Glomerular visceral epithelial cell (primary cell): ENCODE measurements at regions not wholly inside any gene's neighbourhood (a gene's known extent, or its start where the extent isn't known, plus 50 kb on each side); places are given as distances from the start of the nearest gene placed in this dataset.
"Not testable (repeated sequence)": the region's sequence is repeated elsewhere in the genome, so short reads cannot be mapped to it uniquely, and the experiment has no call there.

Source experiments
- DNase-seq: peaks from one replicate; pipeline ENCODE4 v3.0.0-alpha.2; 2016; ENCODE audit errors: extremely low spot score

- no peak for DNase-seq
Observed at GRCh38 chr3:88408935-88409334, 259.2 kb downstream of the C3orf38 start.

DNA sequence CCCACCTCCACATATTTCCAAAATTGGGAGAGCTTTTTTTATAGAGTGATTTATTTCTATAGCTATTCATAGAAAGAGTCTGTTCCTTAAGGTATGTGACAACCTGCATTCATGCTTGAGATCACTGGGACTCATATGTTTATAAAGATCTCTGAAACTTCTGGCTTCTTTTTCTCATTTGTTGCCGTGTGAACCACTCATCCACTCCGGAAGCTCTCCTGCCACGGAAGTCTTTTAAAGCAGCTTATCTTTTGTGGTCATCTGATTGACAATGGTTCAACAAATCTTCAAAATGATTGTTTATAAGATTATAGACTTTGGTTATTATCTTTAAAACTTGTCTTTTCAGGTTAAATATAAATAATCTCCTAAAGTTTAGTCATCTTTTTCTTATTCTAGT is 260.5 kb downstream of the C3orf38 start:
- no peak for DNase-seq

- peak; percentile 6 for DNase-seq
Observed at GRCh38 chr3:88412346-88412745, 262.6 kb downstream of the C3orf38 start.

- DNase-seq: no peak
Observed at GRCh38 chr3:88416436-88416835, 266.7 kb downstream of the C3orf38 start.

- DNase-seq: no peak
Observed at GRCh38 chr3:88418219-88418618, 268.5 kb downstream of the C3orf38 start.

- no peak for DNase-seq
Observed at GRCh38 chr3:88433568-88433967, 283.8 kb downstream of the C3orf38 start.

- no peak for DNase-seq
Observed at GRCh38 chr3:88434001-88434400, 284.2 kb downstream of the C3orf38 start.

DNA sequence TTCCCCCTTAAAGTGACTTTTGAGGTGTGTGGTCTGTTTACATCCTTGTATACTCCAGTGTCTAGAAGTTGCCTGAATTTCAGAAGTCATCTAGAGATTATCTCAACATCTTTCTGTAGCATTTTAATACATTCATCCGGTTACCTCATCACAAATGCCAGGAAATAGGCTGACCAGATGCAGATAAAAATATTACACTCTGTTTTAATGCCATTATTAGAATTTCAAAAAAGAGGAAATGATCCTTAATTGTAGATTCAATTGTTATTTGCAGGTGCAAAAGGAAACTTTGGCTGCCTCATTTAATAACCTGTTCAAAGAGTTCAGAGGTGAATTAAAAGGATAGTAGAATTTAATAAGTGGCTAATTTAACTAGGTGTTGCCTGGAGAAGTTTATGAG is 290.9 kb downstream of the C3orf38 start:
- no peak for DNase-seq

DNA sequence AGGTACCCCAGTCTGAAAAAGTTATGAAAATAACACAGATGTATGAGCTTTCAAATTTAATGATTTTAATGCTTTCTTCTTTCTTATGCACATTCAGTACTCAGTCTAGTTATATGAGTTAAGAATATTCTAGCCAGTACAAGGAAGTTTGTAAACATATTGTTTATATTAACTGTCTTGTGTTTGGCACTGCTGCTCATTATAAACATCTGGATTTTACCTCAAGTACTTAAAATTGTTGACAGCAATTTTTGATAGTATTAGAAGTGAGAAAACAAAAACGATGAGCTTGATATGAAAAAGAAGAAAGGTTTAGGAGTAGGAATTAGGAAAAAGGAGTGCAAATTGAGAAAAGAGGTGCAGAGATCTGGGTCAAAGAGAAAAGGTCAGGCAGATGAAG is 293.3 kb downstream of the C3orf38 start:
- DNase-seq: no peak

- DNase-seq: no peak
Observed at GRCh38 chr3:88444251-88444650, 294.5 kb downstream of the C3orf38 start.

DNA sequence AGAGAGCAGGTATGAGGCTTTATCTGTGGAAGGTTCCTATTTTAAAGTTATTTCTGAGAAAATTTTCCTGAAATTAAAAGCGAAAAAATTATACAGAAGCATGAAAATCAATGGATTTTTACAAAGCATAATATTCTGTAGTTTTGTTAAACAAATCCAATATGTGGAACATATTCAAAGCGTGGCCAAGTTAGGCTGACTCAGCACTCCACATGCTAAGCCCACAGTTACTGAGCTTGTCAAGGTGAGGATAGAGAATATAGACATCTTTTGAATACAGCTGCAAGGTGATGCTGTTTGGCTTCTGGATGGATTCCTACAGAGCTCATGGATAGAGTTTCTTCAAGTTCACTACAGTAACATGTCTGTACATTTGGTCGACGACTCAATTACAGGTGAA is 302.5 kb downstream of the C3orf38 start:
- DNase-seq: no peak

- DNase-seq: no peak
Observed at GRCh38 chr3:88460369-88460768, 310.6 kb downstream of the C3orf38 start.

DNA sequence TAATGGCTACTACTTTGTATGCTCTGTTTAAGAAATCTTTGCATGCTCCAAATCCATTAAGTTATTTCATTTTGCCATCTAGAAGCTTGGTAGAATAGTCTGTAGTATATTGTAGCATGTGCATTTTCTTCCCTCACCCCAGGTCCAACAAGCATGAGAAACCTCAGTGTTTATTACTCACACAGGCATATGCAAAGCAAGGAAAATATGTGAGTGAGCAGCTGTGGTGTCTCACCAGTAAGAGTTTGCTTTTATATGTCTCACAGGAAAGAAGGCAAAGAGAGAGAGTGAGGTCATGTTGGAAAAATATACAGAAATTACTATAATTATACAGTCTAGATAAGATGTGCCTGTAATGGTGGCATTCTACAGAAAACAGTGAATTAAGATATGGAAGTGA is 312.5 kb downstream of the C3orf38 start:
- DNase-seq: no peak

DNA sequence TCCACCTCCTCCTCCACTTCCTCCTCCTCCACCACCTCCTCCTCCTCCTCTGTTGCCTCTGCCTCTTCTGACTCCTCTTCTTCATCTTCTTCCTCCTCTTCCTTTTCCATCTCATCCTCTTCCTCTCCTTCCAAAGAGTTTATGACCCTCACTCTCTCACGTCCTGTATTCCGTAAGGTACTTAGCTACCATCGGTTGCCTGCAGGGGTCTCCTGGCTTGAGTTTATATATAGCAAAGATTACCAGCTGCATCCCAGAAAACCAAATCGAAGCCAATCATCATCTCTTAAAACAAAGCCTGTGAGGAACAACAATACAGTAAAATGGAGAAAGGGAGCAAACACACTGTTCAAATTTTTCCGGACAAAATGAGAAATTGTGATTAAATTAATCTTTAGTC is 317.4 kb downstream of the C3orf38 start:
- DNase-seq: no peak

GRCh38 chr3:88469216-88469615 is 319.5 kb downstream of the C3orf38 start:
- no peak for DNase-seq

DNA sequence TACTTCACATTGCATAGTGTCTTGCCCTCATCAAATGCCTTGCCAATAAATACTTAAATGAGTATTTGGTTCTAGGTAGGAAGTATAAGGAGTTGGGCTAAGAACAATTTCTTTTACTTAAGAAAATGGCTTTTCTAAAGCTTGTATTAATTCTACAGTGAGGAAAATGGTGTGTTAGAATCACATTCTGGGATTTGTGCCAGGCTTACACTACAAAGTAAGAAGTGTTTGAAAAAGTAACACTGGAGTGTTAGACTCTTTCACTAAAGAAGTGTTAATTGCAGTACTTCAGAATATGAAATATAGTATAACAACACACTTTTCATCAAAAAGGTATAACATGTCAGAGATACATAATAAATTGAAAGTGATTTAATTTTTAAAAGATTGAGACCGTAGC is 328.7 kb downstream of the C3orf38 start:
- DNase-seq: no peak

DNA sequence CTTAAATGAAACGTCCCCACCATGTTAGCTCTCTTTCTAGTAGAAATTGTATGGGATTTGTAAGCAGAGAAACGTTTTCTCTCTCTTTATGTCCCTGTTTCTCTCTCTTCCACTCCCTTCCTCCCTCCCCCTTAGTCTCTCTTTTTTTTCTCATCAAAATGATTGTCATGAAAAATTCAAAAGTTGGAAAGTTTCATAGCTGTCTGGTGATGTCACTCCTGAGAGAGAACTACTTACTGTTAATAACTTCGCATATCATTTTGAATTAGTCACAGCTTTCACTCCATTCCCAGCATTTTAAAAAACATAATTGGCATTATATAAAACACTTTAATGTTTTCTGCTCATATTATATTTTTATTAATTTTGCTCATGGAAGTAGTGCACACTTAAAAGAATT is 331.1 kb downstream of the C3orf38 start:
- peak; percentile 13 for DNase-seq

DNA sequence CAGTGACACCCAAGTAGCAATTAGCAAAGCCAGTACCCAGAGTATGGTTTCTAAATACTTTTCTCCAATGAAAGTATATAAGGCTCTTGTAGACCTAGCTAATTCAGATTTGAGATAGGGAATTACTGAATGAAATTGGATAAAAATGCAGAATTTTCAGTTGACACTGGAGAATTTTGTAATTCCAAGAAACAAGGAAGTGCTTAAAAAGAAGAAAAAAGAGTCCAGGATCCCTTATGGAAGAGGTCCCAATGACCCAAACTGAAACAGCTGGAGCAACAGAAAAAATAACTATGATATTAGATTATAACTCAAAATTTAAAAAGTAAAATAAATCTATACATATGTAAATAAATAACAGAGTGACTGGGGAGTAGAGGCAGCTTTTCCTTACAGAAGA is 335.2 kb downstream of the C3orf38 start:
- no peak for DNase-seq

DNA sequence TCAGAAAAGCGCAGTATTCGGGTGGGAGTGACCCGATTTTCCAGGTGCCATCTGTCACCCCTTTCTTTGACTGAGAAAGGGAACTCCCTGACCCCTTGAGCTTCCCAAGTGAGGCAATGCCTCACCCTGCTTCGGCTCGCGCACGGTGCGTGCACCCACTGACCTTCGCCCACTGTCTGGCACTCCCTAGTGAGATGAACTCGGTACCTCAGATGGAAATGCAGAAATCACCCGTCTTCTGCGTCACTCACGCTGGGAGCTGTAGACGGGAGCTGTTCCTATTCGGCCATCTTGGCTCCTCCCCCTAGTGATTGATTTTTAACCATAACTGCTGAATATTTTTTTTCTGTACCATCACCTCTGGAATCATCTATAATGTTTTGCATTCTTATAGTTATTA is 359.1 kb downstream of the C3orf38 start:
- DNase-seq: not testable (repeated sequence)

GRCh38 chr3:88509582-88509981 is 359.8 kb downstream of the C3orf38 start:
- no peak for DNase-seq

DNA sequence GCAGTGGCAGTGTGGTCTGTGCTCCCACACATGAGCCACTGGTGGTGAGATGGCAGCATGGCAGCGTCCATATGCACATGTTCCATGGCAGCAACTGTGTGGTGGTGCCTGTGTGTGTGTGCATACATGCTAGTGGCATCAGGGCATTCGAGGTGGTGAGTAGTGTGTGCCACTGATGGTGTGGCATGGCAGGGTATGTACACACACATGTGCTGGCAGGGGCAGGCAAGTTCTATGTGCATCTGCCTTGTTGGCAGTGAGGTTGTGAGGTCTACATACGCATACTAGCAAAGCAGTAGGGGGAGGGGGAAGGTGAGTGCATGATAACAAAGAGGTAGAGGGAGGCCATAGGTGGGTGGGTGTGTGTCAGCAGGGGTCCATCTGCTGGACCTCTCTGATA is 378.7 kb downstream of the C3orf38 start:
- no peak for DNase-seq

DNA sequence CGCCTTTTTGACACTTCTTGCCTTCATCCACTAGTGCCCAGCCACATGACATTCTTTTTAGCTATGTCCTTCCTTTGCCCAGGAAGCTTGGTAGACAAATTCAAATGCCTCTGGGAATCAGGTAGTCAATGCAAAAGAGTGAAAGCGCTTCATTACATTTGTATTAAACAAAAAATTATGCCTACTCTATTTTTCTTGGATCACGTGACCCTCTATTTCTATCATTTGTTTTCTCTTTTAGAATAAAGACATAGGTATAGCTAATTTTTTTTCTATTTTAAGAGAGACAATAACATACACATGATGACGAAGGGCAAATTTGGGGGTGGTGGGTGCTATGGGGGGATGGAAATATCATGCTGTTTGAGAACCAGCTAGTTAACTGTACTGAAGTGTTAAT is 384.8 kb downstream of the C3orf38 start:
- DNase-seq: no peak

DNA sequence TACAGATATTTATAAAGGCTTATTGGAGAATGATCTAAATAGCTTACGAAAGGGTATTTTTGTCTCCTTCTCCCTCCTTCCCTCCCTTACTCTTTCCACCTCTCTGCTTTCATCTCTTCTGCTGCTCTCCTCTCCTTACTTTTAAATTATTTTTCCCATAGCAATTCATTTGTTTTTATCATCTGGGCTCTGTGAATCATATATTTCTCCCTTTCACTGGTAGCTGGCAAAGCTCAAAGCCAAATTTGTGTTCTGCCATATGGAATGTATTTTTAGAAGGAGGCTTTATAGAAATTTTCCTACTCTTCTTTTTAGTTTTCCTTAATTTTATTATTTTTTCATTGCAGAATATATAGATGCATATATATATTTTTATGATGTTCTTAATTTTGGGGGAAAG is 385.8 kb downstream of the C3orf38 start:
- DNase-seq: no peak

DNA sequence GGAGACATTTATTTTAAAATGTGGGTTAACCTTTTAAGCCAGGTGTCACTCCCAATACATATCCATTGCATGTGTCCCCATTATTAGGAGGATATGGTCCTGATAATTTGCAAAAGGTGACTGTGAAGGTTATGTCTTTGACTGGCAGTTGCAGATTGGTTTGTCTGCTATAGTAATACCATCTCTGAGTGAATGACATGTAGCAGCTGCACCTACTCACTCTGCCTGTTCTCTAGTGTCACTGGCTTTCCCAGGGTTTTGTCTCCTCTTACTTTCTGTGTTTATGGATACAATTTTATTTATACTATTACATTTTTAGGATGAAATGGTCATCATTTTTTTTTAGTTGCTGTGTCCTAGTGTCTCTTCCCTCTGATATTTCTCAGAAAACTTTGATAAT is 393.2 kb downstream of the C3orf38 start:
- DNase-seq: no peak

- no peak for DNase-seq
Observed at GRCh38 chr3:88572450-88572849, 422.7 kb downstream of the C3orf38 start.
